Tibial nerve (tissue), 4 donors: ENCODE measurements at regions not wholly inside any gene's neighbourhood (a gene's known extent, or its start where the extent isn't known, plus 50 kb on each side); places are given as distances from the start of the nearest gene placed in this dataset.

Source experiments
- EP300 ChIP-seq, 2 donors: sonication (generic); formaldehyde crosslinking; IDR thresholded peaks; one replicate each; pipeline ENCODE4 v1.6.1; 2017; ENCODE audit warnings: antibody characterized with exemption in 2 of 2, mild to moderate bottlenecking in 1 of 2
- POLR2A ChIP-seq, 2 donors: fragments of 450-650 bp; IDR thresholded peaks; one replicate each; pipeline ENCODE4 v1.6.1; 2017; ENCODE audit warnings: antibody characterized with exemption in 2 of 2, mild to moderate bottlenecking in 2 of 2, moderate library complexity in 2 of 2
- TF ChIP-seq, protein P1 (sequence below), 5 experiments: fragments of 200-600 bp in 3 of 5; fragments of 450-650 bp in 2 of 5; sonication (generic) in 3 of 5; IDR thresholded peaks; one replicate each; pipeline ENCODE4 v1.5.1; 2016 to 2019; ENCODE audit warnings: antibody characterized with exemption in 5 of 5, mild to moderate bottlenecking in 3 of 5, moderate library complexity in 2 of 5

DNA sequence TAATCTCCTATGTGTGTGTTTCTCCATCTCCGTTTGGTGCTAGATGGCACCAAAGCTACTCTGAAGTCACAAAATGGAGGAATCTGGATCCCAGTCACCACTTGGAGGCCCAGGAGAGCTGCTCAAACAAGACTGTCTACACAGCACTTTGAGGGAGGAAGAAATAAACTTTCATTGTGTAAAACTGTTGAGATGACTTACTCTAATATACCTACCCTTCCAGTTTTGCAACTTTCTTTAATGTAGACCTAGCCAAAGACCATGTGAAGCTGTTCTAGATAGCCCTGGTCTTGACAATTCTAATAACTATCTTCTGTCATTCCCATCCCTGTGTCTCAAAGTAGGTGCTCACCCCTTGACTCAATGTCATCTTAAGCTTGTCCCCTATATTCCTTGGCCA, 52.8 kb upstream of the TAB3 start:
- TF ChIP-seq, protein P1, sequence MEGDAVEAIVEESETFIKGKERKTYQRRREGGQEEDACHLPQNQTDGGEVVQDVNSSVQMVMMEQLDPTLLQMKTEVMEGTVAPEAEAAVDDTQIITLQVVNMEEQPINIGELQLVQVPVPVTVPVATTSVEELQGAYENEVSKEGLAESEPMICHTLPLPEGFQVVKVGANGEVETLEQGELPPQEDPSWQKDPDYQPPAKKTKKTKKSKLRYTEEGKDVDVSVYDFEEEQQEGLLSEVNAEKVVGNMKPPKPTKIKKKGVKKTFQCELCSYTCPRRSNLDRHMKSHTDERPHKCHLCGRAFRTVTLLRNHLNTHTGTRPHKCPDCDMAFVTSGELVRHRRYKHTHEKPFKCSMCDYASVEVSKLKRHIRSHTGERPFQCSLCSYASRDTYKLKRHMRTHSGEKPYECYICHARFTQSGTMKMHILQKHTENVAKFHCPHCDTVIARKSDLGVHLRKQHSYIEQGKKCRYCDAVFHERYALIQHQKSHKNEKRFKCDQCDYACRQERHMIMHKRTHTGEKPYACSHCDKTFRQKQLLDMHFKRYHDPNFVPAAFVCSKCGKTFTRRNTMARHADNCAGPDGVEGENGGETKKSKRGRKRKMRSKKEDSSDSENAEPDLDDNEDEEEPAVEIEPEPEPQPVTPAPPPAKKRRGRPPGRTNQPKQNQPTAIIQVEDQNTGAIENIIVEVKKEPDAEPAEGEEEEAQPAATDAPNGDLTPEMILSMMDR (IDR thresholded peaks at IDR 0.05) = no peak
- no peak for TF ChIP-seq POLR2A (IDR thresholded peaks at IDR 0.05)
- no peak for TF ChIP-seq EP300 (IDR thresholded peaks at IDR 0.05)
